K562 (cell line): ENCODE measurements at regions not wholly inside any gene's neighbourhood (a gene's known extent, or its start where the extent isn't known, plus 50 kb on each side); places are given as distances from the start of the nearest gene placed in this dataset.
"Not testable (repeated sequence)": the region's sequence is repeated elsewhere in the genome, so short reads cannot be mapped to it uniquely, and the experiment has no call there.

ENCODE experiments used
- BRF1 ChIP-seq: IDR thresholded peaks from 3 replicates; pipeline ENCODE4 v1.6.1; 2011; ENCODE audit warnings: borderline replicate concordance, mild to moderate bottlenecking; ENCODE audit not compliant: insufficient read length; ENCODE audit errors: extremely low read depth
- CTCF ChIP-seq, 3 experiments: IDR thresholded peaks in 2 of 3; conservative IDR thresholded peaks in 1 of 3; 2 replicates each; pipeline ENCODE4 v1.5.1; 2011 to 2012; ENCODE audit warnings: low read length in 3 of 3, mild to moderate bottlenecking in 3 of 3, control low read depth in 2 of 3, improper control_type of control experiment in 1 of 3, inconsistent platforms in 1 of 3, low read depth in 1 of 3, mixed read lengths in 1 of 3, moderate library complexity in 1 of 3; ENCODE audit not compliant: insufficient read depth in 2 of 3
- GTF2F1 ChIP-seq: IDR thresholded peaks from 2 replicates; pipeline ENCODE4 v1.6.1; 2011; ENCODE audit warnings: low read depth, low read length, improper control_type of control experiment
- KAT7 ChIP-seq: sonication (generic); formaldehyde crosslinking; IDR thresholded peaks from 2 replicates; pipeline ENCODE4 v1.8.0; 2022; ENCODE audit warnings: missing genetic modification reagents, mild to moderate bottlenecking, borderline replicate concordance
- MAX ChIP-seq: sonication (generic); formaldehyde crosslinking; IDR thresholded peaks from 2 replicates; pipeline ENCODE4 v1.9.0; 2022; ENCODE audit warnings: mild to moderate bottlenecking, missing genetic modification reagents
- POLR2A ChIP-seq: fragments of 450-650 bp; conservative IDR thresholded peaks from 2 replicates; pipeline ENCODE4 v1.6.1; 2016
- PYGO2 ChIP-seq: fragments of 450-650 bp; IDR thresholded peaks from 2 replicates; pipeline ENCODE4 v1.6.1; 2016; ENCODE audit warnings: mild to moderate bottlenecking, missing genetic modification characterization, moderate library complexity, missing compliant biosample characterization
- ZNF274 ChIP-seq: IDR thresholded peaks from 2 replicates; pipeline ENCODE4 v1.6.1; 2011; ENCODE audit warnings: low read depth, mild to moderate bottlenecking, low read length, moderate library complexity, borderline replicate concordance

GRCh38 chr9:65423691-65424436 lies 138.9 kb upstream of the FOXD4L5 start:
- TF ChIP-seq CTCF (IDR thresholded peaks at IDR 0.05 in 2 of 3, conservative IDR thresholded peaks at IDR 0.05 in 1 of 3; ENCODE audit: insufficient read depth in 2 of 3, low read depth in 1 of 3, low read length in 3 of 3); BRF1; ZNF274; GTF2F1; POLR2A; PYGO2; KAT7; MAX (CRISPR knock-in tag): not testable (repeated sequence)
